Nephron (organoid): ENCODE measurements at regions not wholly inside any gene's neighbourhood (a gene's known extent, or its start where the extent isn't known, plus 50 kb on each side); places are given as distances from the start of the nearest gene placed in this dataset.

ENCODE experiments used
- H3K27ac Mint-ChIP-seq, 3 experiments: 2 replicates each; pipeline ENCODE4 v1.8.0; 2020; ENCODE audit warnings: mixed read lengths in 3 of 3, mild to moderate bottlenecking in 2 of 3, moderate library complexity in 1 of 3
- H3K27me3 Mint-ChIP-seq: 2 replicates; pipeline ENCODE4 v1.8.0; 2021; ENCODE audit warnings: low read depth, mild to moderate bottlenecking, moderate library complexity, mixed read lengths
- H3K36me3 Mint-ChIP-seq: 2 replicates; pipeline ENCODE4 v1.8.0; 2020; ENCODE audit warnings: low read depth, mixed read lengths
- H3K4me1 Mint-ChIP-seq: 2 replicates; pipeline ENCODE4 v1.8.0; 2020; ENCODE audit warnings: mixed read lengths
- H3K4me3 Mint-ChIP-seq, 3 experiments: 2 replicates each; pipeline ENCODE4 v1.8.0; 2020; ENCODE audit warnings: mild to moderate bottlenecking in 3 of 3, mixed read lengths in 3 of 3, moderate library complexity in 2 of 3
- H3K9me3 Mint-ChIP-seq: 2 replicates; pipeline ENCODE4 v1.8.0; 2020; ENCODE audit warnings: mixed read lengths
- TF ChIP-seq, protein P1 (sequence below), 3 experiments: fragments of 200-600 bp; sonication (generic); IDR thresholded peaks; one replicate each; pipeline ENCODE4 v1.5.0; 2021; ENCODE audit warnings: antibody characterized with exemption in 3 of 3; ENCODE audit not compliant: unreplicated experiment in 3 of 3

DNA sequence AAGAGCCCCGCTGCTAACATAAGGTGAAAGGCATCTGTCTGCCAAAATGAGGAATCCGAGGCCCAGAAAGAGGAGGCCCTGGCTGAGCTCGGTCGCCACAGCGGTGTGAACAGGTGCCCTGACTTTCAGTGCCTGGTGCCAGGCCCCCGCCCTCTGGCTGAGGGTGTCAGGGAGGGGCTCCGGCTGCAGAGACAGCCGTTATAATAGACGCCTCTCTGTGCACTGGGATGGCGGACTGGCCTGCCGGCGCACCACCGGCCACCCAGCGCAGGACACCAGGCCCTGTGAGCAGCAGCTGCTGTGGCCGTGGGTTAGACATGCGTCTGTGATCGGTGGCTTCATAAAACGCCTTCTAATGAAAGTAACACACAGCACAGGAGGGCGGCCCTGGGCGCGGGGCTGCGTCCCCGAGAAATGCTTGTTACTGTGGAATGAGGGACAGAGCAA is 51.4 kb upstream of the ACTRT2 start:
- peaks cover 32% of the 10 kb centered on the region for H3K27me3 Mint-ChIP-seq
- no peak overlapping the region for H3K27ac Mint-ChIP-seq
- peaks cover 13% of the 10 kb centered on the region for H3K4me1 Mint-ChIP-seq
- H3K9me3 Mint-ChIP-seq: peaks cover 2% of the 10 kb centered on the region
- TF ChIP-seq, protein P1, sequence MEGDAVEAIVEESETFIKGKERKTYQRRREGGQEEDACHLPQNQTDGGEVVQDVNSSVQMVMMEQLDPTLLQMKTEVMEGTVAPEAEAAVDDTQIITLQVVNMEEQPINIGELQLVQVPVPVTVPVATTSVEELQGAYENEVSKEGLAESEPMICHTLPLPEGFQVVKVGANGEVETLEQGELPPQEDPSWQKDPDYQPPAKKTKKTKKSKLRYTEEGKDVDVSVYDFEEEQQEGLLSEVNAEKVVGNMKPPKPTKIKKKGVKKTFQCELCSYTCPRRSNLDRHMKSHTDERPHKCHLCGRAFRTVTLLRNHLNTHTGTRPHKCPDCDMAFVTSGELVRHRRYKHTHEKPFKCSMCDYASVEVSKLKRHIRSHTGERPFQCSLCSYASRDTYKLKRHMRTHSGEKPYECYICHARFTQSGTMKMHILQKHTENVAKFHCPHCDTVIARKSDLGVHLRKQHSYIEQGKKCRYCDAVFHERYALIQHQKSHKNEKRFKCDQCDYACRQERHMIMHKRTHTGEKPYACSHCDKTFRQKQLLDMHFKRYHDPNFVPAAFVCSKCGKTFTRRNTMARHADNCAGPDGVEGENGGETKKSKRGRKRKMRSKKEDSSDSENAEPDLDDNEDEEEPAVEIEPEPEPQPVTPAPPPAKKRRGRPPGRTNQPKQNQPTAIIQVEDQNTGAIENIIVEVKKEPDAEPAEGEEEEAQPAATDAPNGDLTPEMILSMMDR (IDR thresholded peaks at IDR 0.05; ENCODE audit: unreplicated experiment in 3 of 3): no peak
- H3K36me3 Mint-ChIP-seq: no peaks in the 10 kb centered on the region
- no peak overlapping the region for H3K4me3 Mint-ChIP-seq

DNA sequence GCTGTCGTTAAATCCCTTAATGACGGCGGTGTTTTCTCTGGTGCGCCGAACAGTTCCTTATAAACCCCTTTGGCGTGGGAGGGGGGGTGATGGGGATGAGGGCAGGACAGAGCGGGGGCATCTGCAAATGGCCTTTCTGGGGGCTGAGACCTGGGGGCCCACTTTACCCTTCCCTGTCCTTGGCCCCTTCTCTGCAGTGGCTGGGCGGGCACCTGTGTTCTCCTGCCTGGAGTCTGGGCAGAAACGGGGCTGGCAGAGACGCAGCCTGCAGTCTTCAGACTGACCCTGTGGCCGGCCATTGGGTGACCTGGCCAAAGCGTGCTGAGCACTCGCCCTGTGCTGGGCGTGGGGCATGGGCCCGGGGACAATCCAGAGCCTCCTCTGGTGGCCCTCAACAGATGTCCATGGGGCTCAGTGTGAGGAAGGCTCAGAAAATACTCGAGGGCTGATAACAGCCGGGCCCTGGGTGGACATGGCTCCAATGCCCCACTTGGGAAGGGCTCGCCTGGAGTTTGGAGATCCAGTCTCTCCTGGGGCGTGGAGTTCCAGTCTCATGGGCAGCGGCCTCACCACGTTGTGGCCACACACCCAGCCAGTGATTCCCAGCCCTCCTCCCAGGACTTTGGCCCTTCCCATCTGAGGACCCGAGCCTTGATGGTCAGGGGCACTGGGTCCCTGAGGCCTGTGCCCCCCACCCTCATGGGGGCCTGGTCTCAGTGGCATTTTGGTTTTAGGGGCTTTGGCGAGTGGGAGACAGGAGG is 50.8 kb upstream of the ACTRT2 start:
- peaks cover 32% of the 10 kb centered on the region for H3K27me3 Mint-ChIP-seq
- TF ChIP-seq, protein P1 (IDR thresholded peaks at IDR 0.05; ENCODE audit: unreplicated experiment in 3 of 3): no peak
- H3K27ac Mint-ChIP-seq: no peak overlapping the region
- H3K4me1 Mint-ChIP-seq: peaks cover 13% of the 10 kb centered on the region
- no peak overlapping the region for H3K4me3 Mint-ChIP-seq
- H3K36me3 Mint-ChIP-seq: no peaks in the 10 kb centered on the region
- peaks cover 2% of the 10 kb centered on the region for H3K9me3 Mint-ChIP-seq

DNA sequence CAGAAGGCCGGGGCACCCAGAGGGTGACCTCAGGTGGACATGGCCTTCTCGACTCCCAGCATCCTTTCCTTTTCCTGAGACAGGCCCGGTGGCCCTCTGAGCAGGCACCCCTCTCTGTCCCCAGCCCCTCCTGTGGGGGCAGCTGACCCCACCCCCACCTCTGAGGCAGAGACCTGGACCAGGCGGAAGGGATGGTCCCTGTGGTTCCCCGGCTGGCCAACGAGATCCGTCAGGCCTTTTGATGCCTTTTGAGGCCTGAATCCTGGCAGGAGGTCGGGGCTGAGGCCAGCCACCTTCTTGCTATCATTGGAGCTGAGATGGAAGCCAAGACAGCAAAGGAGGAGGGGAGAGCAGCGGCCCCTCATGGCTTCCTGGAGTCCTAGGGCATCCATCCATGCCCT is 50.2 kb upstream of the ACTRT2 start:
- no peak overlapping the region for H3K4me3 Mint-ChIP-seq
- peaks cover 38% of the 10 kb centered on the region for H3K27me3 Mint-ChIP-seq
- H3K27ac Mint-ChIP-seq: no peak overlapping the region
- TF ChIP-seq, protein P1 (IDR thresholded peaks at IDR 0.05; ENCODE audit: unreplicated experiment in 3 of 3): no peak
- H3K36me3 Mint-ChIP-seq: no peaks in the 10 kb centered on the region
- no peaks in the 10 kb centered on the region for H3K9me3 Mint-ChIP-seq
- peaks cover 18% of the 10 kb centered on the region for H3K4me1 Mint-ChIP-seq
